ENCODE measurements at regions not wholly inside any gene's neighbourhood (a gene's known extent, or its start where the extent isn't known, plus 50 kb on each side); places are given as distances from the start of the nearest gene placed in this dataset.
A peak's percentile ranks its signal among the peaks of the same experiment; 100 is the strongest.

- Mint-ChIP-seq H3K9me3 (peaks cover 5% of the 10 kb centered on the region), H3K4me1 (no peaks in the 10 kb centered on the region), H3K36me3 (no peaks in the 10 kb centered on the region), H3K4me3 (no peak overlapping the region), H3K27ac (no peak overlapping the region)
- DNase-seq (ENCODE audit: low spot score in 2 of 2), result no peak
- ATAC-seq, result no peak
Measured at GRCh38 chr6:165751486-165751885, 88.4 kb upstream of the PDE10A start.

- no peak for DNase-seq (ENCODE audit: low spot score in 2 of 2)
- Mint-ChIP-seq H3K27ac (no peak overlapping the region), H3K4me1 (no peaks in the 10 kb centered on the region), H3K9me3 (peaks cover 5% of the 10 kb centered on the region), H3K36me3 (no peaks in the 10 kb centered on the region), H3K4me3 (no peak overlapping the region)
- ATAC-seq, result no peak
Measured at GRCh38 chr6:165749163-165749562, 86.1 kb upstream of the PDE10A start.

GRCh38 chr6:165748390-165748789, 85.3 kb upstream of the PDE10A start:
- no peak for ATAC-seq

GRCh38 chr6:165747963-165748362, 84.9 kb upstream of the PDE10A start:
- Mint-ChIP-seq H3K4me3 (no peak overlapping the region), H3K4me1 (no peaks in the 10 kb centered on the region), H3K9me3 (peaks cover 5% of the 10 kb centered on the region), H3K36me3 (no peaks in the 10 kb centered on the region), H3K27ac (no peak overlapping the region)
- ATAC-seq, result no peak
- no peak for DNase-seq (ENCODE audit: low spot score in 2 of 2)

More at GRCh38 chr6:165748390-165748789, 85.3 kb upstream of the PDE10A start:
- H3K9me3 Mint-ChIP-seq, result peaks cover 5% of the 10 kb centered on the region
- H3K4me3 Mint-ChIP-seq, result no peak overlapping the region
- H3K36me3 Mint-ChIP-seq, result no peaks in the 10 kb centered on the region
- H3K4me1 Mint-ChIP-seq, result no peaks in the 10 kb centered on the region
- H3K27ac Mint-ChIP-seq, result no peak overlapping the region
- no peak for DNase-seq (ENCODE audit: low spot score in 2 of 2)

GRCh38 chr6:165746331-165746730, 83.3 kb upstream of the PDE10A start:
- DNase-seq (ENCODE audit: low spot score in 2 of 2), result no peak
- Mint-ChIP-seq H3K4me1 (no peaks in the 10 kb centered on the region), H3K36me3 (no peaks in the 10 kb centered on the region), H3K27ac (no peak overlapping the region), H3K9me3 (peaks cover 5% of the 10 kb centered on the region), H3K4me3 (no peak overlapping the region)
- no peak for ATAC-seq

GRCh38 chr6:165745492-165745891, 82.5 kb upstream of the PDE10A start:
- ATAC-seq, result no peak
- H3K4me1 Mint-ChIP-seq, result no peaks in the 10 kb centered on the region
- DNase-seq (ENCODE audit: low spot score in 2 of 2), result no peak
- H3K9me3 Mint-ChIP-seq, result peaks cover 5% of the 10 kb centered on the region
- H3K36me3 Mint-ChIP-seq, result no peaks in the 10 kb centered on the region
- H3K4me3 Mint-ChIP-seq, result no peak overlapping the region
- H3K27ac Mint-ChIP-seq, result no peak overlapping the region

- no peaks in the 10 kb centered on the region for H3K36me3 Mint-ChIP-seq
- H3K9me3 Mint-ChIP-seq, result peaks cover 7% of the 10 kb centered on the region
- H3K4me3 Mint-ChIP-seq, result no peak overlapping the region
- ATAC-seq, result no peak
- no peak for DNase-seq (ENCODE audit: low spot score in 2 of 2)
- H3K27ac Mint-ChIP-seq, result no peak overlapping the region
- H3K4me1 Mint-ChIP-seq, result no peaks in the 10 kb centered on the region
Measured at GRCh38 chr6:165744555-165745228, 81.7 kb upstream of the PDE10A start.

- Mint-ChIP-seq H3K9me3 (peaks cover 2% of the 10 kb centered on the region), H3K4me3 (no peak overlapping the region), H3K27ac (no peak overlapping the region), H3K4me1 (no peaks in the 10 kb centered on the region), H3K36me3 (no peaks in the 10 kb centered on the region)
- no peak for ATAC-seq
- no peak for DNase-seq (ENCODE audit: low spot score in 2 of 2)
Measured at GRCh38 chr6:165743366-165743898, 80.4 kb upstream of the PDE10A start.

GRCh38 chr6:165742047-165742446, 79.0 kb upstream of the PDE10A start:
- H3K4me1 Mint-ChIP-seq, result no peaks in the 10 kb centered on the region
- H3K27ac Mint-ChIP-seq, result no peak overlapping the region
- H3K4me3 Mint-ChIP-seq, result no peak overlapping the region
- peaks cover 2% of the 10 kb centered on the region for H3K9me3 Mint-ChIP-seq
- ATAC-seq, result no peak
- H3K36me3 Mint-ChIP-seq, result no peaks in the 10 kb centered on the region
- no peak for DNase-seq (ENCODE audit: low spot score in 2 of 2)

GRCh38 chr6:165737396-165737795, 74.4 kb upstream of the PDE10A start:
- H3K36me3 Mint-ChIP-seq, result no peaks in the 10 kb centered on the region
- H3K4me1 Mint-ChIP-seq, result no peaks in the 10 kb centered on the region
- no peak overlapping the region for H3K27ac Mint-ChIP-seq
- ATAC-seq (no peak), DNase-seq (ENCODE audit: low spot score in 2 of 2) (no peak)
- H3K4me3 Mint-ChIP-seq, result no peak overlapping the region
- peaks cover 16% of the 10 kb centered on the region for H3K9me3 Mint-ChIP-seq

GRCh38 chr6:165735065-165735464, 72.0 kb upstream of the PDE10A start:
- DNase-seq (ENCODE audit: low spot score in 2 of 2) (no peak), ATAC-seq (no peak)
- Mint-ChIP-seq H3K9me3 (peaks cover 15% of the 10 kb centered on the region), H3K27ac (no peak overlapping the region), H3K36me3 (no peaks in the 10 kb centered on the region), H3K4me1 (no peaks in the 10 kb centered on the region), H3K4me3 (no peak overlapping the region)

- Mint-ChIP-seq H3K27ac (no peak overlapping the region), H3K36me3 (no peaks in the 10 kb centered on the region), H3K9me3 (peaks cover 14% of the 10 kb centered on the region), H3K4me3 (no peak overlapping the region), H3K4me1 (no peaks in the 10 kb centered on the region)
- DNase-seq (ENCODE audit: low spot score in 2 of 2), result no peak
- no peak for ATAC-seq
Measured at GRCh38 chr6:165733489-165733791, 70.4 kb upstream of the PDE10A start.

GRCh38 chr6:165732696-165733488, 69.9 kb upstream of the PDE10A start:
- peaks cover 14% of the 10 kb centered on the region for H3K9me3 Mint-ChIP-seq
- no peak overlapping the region for H3K4me3 Mint-ChIP-seq
- no peak overlapping the region for H3K27ac Mint-ChIP-seq
- ATAC-seq, result no peak
- DNase-seq (ENCODE audit: low spot score in 2 of 2), result no peak
- no peaks in the 10 kb centered on the region for H3K4me1 Mint-ChIP-seq
- H3K36me3 Mint-ChIP-seq, result no peaks in the 10 kb centered on the region

GRCh38 chr6:165729307-165729936, 66.4 kb upstream of the PDE10A start:
- H3K27ac Mint-ChIP-seq, result no peak overlapping the region
- no peak overlapping the region for H3K4me3 Mint-ChIP-seq
- no peaks in the 10 kb centered on the region for H3K4me1 Mint-ChIP-seq
- DNase-seq (ENCODE audit: low spot score in 2 of 2) (peak in 1 of 2 donors; percentile 54), ATAC-seq (no peak)
- no peaks in the 10 kb centered on the region for H3K36me3 Mint-ChIP-seq
- H3K9me3 Mint-ChIP-seq, result peaks cover 2% of the 10 kb centered on the region

GRCh38 chr6:165728216-165728615, 65.2 kb upstream of the PDE10A start:
- Mint-ChIP-seq H3K27ac (no peak overlapping the region), H3K4me1 (no peaks in the 10 kb centered on the region), H3K4me3 (no peak overlapping the region), H3K36me3 (no peaks in the 10 kb centered on the region), H3K9me3 (no peaks in the 10 kb centered on the region)
- DNase-seq (ENCODE audit: low spot score in 2 of 2), result no peak
- ATAC-seq, result no peak

GRCh38 chr6:165726965-165727381, 63.9 kb upstream of the PDE10A start:
- H3K9me3 Mint-ChIP-seq, result no peaks in the 10 kb centered on the region
- DNase-seq (ENCODE audit: low spot score in 2 of 2), result no peak
- no peaks in the 10 kb centered on the region for H3K4me1 Mint-ChIP-seq
- no peak overlapping the region for H3K27ac Mint-ChIP-seq
- H3K36me3 Mint-ChIP-seq, result no peaks in the 10 kb centered on the region
- no peak overlapping the region for H3K4me3 Mint-ChIP-seq
- ATAC-seq, result peak; percentile 20

All from stimulated activated effector memory CD8-positive, alpha-beta T cell treated with anti-CD3 and anti-CD28 coated beads, Interleukin-12 subunit alpha, Interleukin-12 subunit beta, amount 100 ng/mL, for 72 hours (primary cell).